Fibroblast of skin of abdomen (primary cell): ENCODE measurements at regions not wholly inside any gene's neighbourhood (a gene's known extent, or its start where the extent isn't known, plus 50 kb on each side); places are given as distances from the start of the nearest gene placed in this dataset.

Experiments used
- DNase-seq: peaks from one replicate; pipeline ENCODE4 v3.0.0-alpha.2; 2013

- no peak for DNase-seq
These were observed 264.2 kb downstream of the ZSWIM6 start for GRCh38 chr5:61596265-61596664.

- no peak for DNase-seq
These were observed 265.6 kb downstream of the ZSWIM6 start for GRCh38 chr5:61597684-61598083.

- no peak for DNase-seq
These were observed 266.1 kb downstream of the ZSWIM6 start for GRCh38 chr5:61598126-61598525.

- no peak for DNase-seq
These were observed 267.5 kb downstream of the ZSWIM6 start for GRCh38 chr5:61599370-61600122.

GRCh38 chr5:61600123-61600444, 268.0 kb downstream of the ZSWIM6 start:
- DNase-seq, result no peak

GRCh38 chr5:61600945-61601511, 269.0 kb downstream of the ZSWIM6 start:
- DNase-seq, result no peak

- peak; percentile 53 for DNase-seq
These were observed 271.3 kb downstream of the ZSWIM6 start for GRCh38 chr5:61603211-61603908.

GRCh38 chr5:61604076-61605025, 272.3 kb downstream of the ZSWIM6 start:
- no peak for DNase-seq

GRCh38 chr5:61609840-61610677, 278.0 kb downstream of the ZSWIM6 start:
- no peak for DNase-seq

GRCh38 chr5:61610678-61611024, 278.6 kb downstream of the ZSWIM6 start:
- DNase-seq, result no peak

- no peak for DNase-seq
These were observed 280.4 kb downstream of the ZSWIM6 start for GRCh38 chr5:61612431-61612830.

- DNase-seq, result no peak
These were observed 281.6 kb downstream of the ZSWIM6 start for GRCh38 chr5:61613679-61614078.

GRCh38 chr5:61614606-61615005, 282.5 kb downstream of the ZSWIM6 start:
- DNase-seq, result no peak

GRCh38 chr5:61617039-61617438, 285.0 kb downstream of the ZSWIM6 start:
- DNase-seq, result no peak

- no peak for DNase-seq
These were observed 286.0 kb downstream of the ZSWIM6 start for GRCh38 chr5:61617995-61618525.

GRCh38 chr5:61618577-61618976, 286.5 kb downstream of the ZSWIM6 start:
- no peak for DNase-seq

- no peak for DNase-seq
These were observed 287.2 kb downstream of the ZSWIM6 start for GRCh38 chr5:61619289-61619688.

- no peak for DNase-seq
These were observed 287.9 kb downstream of the ZSWIM6 start for GRCh38 chr5:61619777-61620518.

GRCh38 chr5:61620699-61621182, 288.7 kb downstream of the ZSWIM6 start:
- DNase-seq, result no peak

GRCh38 chr5:61621202-61621650, 289.2 kb downstream of the ZSWIM6 start:
- DNase-seq, result no peak

- no peak for DNase-seq
These were observed 290.1 kb downstream of the ZSWIM6 start for GRCh38 chr5:61622156-61622555.
